GM21381 (cell line): ENCODE measurements at regions not wholly inside any gene's neighbourhood (a gene's known extent, or its start where the extent isn't known, plus 50 kb on each side); places are given as distances from the start of the nearest gene placed in this dataset.
"Not testable (repeated sequence)": the region's sequence is repeated elsewhere in the genome, so short reads cannot be mapped to it uniquely, and the experiment has no call there.

Experiments
- ATAC-seq: cut with Tn5 transposase; IDR thresholded peaks from one replicate; pipeline ENCODE4 v1.9.1; 2021; ENCODE audit warnings: mild to moderate bottlenecking, moderate library complexity; ENCODE audit not compliant: unreplicated experiment

DNA sequence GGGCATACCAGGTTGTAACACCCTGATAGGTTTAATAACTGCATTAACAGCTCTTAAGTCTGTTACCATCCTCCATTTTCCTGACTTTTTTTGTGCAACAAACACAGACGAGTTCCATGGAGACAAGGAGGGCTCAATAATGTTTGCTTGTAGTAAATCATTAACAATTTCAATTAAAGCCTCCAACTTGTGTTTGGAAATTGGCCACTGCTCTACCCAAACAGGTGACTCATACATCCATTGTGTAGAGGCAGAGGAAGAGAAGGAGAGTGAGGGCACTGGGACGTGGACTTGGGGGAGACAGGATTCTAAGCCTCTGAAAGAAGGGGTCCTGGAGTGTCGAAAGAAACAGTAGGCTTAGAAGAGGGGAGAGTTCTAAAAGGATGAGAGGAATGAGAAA, 213.6 kb upstream of the KCNN2 start:
- ATAC-seq, result no peak

DNA sequence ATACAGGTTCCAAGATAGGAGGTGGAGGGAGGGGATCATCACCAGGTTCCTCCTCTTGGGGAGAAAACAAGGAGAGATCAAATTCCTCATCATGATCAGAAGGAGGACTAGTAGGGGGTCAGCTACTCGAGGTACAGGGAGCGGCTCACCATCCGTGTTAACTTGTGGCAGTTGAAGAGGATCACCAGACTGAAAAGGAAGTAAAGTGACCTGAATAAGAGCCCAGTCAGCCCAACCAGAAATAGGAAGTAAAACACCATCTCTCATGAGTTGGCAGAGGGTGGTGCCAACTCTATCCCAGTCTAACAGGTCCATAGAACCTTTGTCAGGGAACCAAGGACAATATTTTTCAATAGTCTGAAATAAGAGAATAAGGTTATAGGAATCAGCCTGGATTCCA, 213.1 kb upstream of the KCNN2 start:
- not testable (repeated sequence) for ATAC-seq

DNA sequence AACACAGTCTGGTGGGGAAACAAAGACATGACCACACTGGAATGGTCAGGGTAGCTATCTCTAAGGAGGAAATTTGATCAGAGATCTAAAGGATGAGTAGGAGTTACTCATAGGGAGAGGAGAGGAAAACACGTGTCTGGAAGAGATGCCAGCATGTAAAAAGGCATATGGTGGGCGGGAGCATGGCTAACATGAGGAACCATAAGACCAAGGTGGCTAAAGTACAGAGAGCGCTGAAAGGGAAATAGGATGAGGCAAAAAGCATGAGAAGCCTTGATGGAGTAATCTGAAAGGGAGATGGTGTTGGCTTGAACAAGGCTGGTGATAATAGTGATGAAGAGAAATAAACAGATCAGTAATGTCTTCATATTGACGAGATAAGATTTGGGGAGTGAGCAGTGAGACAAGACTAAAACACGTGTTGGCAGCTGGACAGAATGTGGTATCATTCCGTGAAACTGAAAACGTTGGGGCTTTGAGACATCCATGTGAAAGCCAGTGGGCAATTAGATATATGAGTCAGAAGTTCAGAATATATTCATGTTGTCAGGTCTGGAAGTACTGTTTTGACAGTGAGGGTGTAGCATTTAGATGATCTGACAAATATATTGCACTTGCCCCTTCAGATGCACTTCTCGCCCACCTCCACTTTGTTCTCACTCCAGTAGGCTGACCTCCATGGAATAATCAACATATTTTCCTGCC, 209.1 kb upstream of the KCNN2 start:
- ATAC-seq, result no peak

GRCh38 chr5:114153392-114153791, 208.5 kb upstream of the KCNN2 start:
- ATAC-seq, result no peak

DNA sequence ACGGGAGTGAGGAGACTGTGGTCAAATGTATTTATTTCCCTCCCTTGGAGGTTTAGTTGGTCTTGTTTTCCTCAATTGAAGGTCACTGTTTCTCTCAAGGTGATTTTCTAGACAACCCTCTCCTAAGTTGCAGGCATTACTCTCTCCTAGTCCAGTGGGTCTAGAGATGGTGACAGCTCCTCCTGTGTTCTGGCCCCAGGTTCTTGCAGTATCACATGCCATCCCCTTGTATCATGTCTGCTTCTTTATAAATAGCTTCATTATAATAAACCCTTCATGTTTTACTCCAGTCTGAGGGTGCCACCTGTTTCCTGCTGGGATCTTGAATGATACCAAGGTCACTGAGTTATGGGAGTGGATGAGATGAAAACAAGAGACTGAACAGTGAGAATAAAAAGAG, 208.0 kb upstream of the KCNN2 start:
- ATAC-seq, result no peak

- ATAC-seq, result no peak
Measured at GRCh38 chr5:114166081-114166480, 195.8 kb upstream of the KCNN2 start.

DNA sequence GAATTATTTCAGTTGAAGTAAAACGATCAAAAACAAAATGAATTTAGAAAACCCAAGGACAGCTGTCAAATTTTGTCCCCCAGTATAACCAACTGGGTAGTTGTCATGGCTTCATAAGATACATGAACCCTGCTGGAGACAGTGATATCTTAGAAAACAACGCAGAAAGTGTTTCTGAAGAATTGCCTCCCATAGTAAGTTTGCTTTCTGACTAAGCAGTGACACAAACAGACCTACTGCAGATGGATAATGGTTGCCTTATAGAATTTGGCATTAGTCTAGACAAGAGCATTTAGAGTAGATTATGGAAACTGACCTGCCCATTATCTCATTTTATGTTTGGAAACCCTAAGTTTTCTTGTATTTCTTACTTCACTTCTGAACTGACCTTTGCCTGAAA, 187.7 kb upstream of the KCNN2 start:
- no peak for ATAC-seq

- ATAC-seq, result no peak
Measured at GRCh38 chr5:114174837-114175236, 187.0 kb upstream of the KCNN2 start.

GRCh38 chr5:114176356-114176755, 185.5 kb upstream of the KCNN2 start:
- no peak for ATAC-seq

DNA sequence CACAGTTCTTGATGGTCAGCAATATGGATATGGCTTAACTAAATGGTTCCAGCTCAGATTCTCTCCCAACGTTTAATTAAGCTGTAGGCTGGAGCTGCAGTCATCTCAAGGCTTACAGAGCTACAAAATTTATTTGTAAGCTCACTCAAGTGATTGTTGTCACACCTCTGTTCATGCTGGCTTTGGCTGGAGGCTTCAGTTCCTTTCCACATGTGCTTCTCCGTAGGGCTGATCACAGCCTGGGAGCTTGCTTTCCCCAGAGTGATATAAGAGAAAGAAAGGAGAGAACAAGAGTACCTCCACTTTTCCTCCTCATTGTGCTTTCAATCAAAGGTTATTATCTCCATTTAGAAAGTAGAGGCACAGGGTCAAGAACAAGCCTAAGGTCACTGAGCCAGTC, 182.7 kb upstream of the KCNN2 start:
- ATAC-seq, result no peak

- ATAC-seq, result no peak
Measured at GRCh38 chr5:114184006-114184405, 177.9 kb upstream of the KCNN2 start.

GRCh38 chr5:114185274-114185673, 176.6 kb upstream of the KCNN2 start:
- no peak for ATAC-seq

DNA sequence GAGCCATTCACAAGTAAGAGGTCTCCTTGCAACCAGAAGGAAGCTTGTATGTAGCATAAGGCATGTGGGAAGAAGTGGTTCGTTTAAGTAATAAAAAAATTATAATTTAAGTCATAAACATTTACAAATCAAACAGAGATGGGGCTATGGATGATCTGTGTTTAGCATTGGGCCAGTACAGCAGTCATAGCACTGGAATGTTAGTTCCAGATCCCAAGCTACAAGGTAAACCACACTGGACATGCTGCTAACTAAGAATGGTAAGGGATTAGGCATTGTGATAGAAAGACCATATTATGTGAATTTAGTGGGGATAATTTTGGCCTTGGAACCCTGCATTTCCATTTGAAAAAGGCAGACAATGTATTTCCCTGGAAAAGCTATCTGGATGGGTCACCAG, 170.4 kb upstream of the KCNN2 start:
- no peak for ATAC-seq

- ATAC-seq, result no peak
Measured at GRCh38 chr5:114192108-114192507, 169.8 kb upstream of the KCNN2 start.

- ATAC-seq, result no peak
Measured at GRCh38 chr5:114201332-114201731, 160.5 kb upstream of the KCNN2 start.

DNA sequence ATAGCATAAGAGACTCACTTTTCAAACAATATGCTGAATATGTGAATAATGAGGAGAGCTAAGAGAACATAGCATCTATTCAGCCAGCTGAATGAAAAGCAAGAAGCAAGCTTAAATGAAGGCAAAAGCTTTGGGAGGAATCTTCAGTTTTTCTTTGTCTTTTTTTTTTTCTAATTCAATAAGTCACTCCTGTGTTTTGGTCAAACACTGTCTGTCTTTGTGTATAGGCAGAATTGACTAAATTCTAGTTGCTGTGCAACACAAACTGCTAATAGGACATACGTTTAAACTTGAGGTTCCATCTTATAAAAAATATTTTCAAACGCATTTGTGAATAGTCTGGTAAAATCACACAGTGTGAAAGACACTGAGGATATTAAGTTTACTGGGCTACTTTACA, 156.9 kb upstream of the KCNN2 start:
- ATAC-seq, result no peak

- no peak for ATAC-seq
Measured at GRCh38 chr5:114206640-114207039, 155.2 kb upstream of the KCNN2 start.

DNA sequence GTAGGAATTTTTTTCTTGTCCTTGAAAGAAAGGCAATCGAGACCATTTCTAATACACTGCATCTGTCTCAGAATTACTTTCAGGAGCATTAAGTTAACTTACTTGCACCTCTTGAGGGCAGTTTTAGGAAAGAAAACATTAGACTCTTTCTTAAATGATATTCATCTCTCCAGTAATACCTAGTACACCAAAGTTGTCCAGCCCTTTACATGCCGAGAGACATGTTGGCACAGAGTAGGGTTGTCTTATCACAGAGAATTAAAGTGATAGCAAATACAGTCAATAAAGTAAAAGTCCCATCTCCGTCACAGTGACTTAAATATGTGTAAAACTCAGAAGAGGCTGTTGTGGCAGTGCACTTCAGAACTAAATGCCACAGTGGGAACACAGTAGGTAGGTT, 154.3 kb upstream of the KCNN2 start:
- ATAC-seq, result no peak

GRCh38 chr5:114208120-114208519, 153.8 kb upstream of the KCNN2 start:
- no peak for ATAC-seq

DNA sequence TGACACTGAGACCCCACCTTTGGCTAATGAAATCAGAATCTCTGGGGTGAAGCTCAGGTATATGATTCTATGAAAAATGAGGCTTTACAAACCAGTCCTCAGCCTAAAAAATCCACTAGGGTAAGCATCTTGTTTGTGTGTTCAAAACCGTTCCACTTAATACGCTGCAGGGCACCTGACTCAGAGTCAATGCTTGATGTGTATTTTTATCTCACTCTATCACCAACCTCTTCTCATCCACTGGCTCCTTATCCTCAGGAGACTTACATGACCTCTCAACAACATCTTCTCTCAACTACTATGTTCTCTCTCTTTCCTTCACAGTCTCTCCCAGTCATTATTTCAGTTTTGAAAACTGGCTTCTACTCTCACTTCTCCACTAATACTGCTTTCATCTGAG, 153.3 kb upstream of the KCNN2 start:
- ATAC-seq, result no peak

DNA sequence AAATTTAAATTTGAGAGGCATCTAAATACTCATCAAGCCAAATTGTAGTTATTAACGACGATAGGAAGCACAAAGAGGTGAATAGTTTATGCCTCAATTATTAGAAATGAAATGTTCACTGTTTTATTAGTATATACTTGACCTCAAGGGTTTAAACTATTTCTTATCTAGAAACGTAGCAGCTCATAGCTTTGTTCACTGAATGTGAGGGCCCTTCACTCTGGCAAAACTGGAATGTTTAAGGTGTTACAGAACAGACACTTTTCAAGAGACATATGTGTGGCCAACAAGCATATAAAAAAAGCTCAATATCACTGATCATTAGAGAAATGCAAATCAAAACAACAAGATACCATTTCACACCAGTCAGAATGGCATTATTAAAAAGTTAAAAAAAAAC, 151.2 kb upstream of the KCNN2 start:
- ATAC-seq, result no peak

DNA sequence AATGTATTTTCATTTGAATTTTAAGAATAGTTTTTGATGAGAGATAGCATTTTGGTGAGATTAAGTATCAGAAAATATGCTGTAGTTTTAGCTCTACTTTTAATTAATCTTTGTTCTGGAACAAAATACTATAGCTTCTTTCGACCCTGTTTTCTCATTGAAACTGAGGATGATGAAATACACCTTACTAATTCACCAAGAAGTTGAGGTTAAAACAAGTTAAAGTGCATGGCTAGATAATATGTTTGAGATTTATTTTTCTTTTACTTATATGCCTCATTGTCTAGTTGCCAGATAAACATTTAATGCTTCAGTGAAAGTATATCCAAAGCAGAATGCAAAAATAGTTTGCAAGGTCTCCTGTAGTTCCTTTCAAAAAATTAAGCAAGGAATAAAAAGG, 140.1 kb upstream of the KCNN2 start:
- ATAC-seq, result no peak

DNA sequence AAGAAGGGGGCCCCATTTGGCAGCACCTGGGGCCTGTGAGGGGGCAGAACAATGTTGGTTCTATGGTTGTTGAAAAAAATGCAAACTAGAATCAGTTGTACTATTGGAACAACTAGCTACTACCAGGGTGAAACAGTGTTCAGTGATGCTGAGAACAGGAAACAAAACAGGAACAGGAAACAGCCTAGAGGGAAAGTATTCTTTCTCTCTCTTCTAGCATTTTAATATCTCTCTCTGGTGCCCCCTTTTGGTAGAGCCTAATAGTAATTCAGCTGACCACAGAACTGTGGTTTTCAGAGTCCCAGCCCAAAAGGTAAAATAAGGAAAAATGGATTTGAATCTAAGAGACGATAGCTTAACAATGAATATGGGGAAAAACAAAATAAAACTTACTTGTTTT, 138.0 kb upstream of the KCNN2 start:
- ATAC-seq, result peak; percentile 64
